Subcutaneous abdominal adipose tissue (tissue), 5 donors: ENCODE measurements at regions not wholly inside any gene's neighbourhood (a gene's known extent, or its start where the extent isn't known, plus 50 kb on each side); places are given as distances from the start of the nearest gene placed in this dataset.

Experiments used
- H3K27ac ChIP-seq: one replicate; pipeline ENCODE4 v1.7.0; 2013; ENCODE audit warnings: low read depth, mild to moderate bottlenecking, inconsistent platforms, low read length, moderate library complexity
- H3K27me3 ChIP-seq, 5 donors: one replicate each; pipeline ENCODE4 v1.7.0; 2013; ENCODE audit warnings: low read length in 5 of 5, inconsistent platforms in 1 of 5; ENCODE audit not compliant: control insufficient read depth in 5 of 5, insufficient read depth in 4 of 5
- H3K36me3 ChIP-seq, 5 donors: one replicate each; pipeline ENCODE4 v1.7.0; 2013; ENCODE audit warnings: low read length in 5 of 5; ENCODE audit not compliant: control insufficient read depth in 5 of 5, insufficient read depth in 5 of 5
- H3K4me1 ChIP-seq, 5 donors: one replicate each; pipeline ENCODE4 v1.7.0; 2013; ENCODE audit warnings: low read length in 5 of 5, mild to moderate bottlenecking in 3 of 5, moderate library complexity in 1 of 5; ENCODE audit not compliant: control insufficient read depth in 5 of 5, insufficient read depth in 5 of 5
- H3K4me3 ChIP-seq, 5 donors: one replicate each; pipeline ENCODE4 v1.7.0; 2013; ENCODE audit warnings: low read length in 5 of 5, low read depth in 1 of 5
- H3K9ac ChIP-seq, 5 donors: one replicate each; pipeline ENCODE4 v1.7.0; 2013; ENCODE audit warnings: low read length in 5 of 5, mild to moderate bottlenecking in 4 of 5, moderate library complexity in 3 of 5
- H3K9me3 ChIP-seq, 5 donors: one replicate each; pipeline ENCODE4 v1.7.0; 2013; ENCODE audit warnings: low read length in 5 of 5; ENCODE audit not compliant: control insufficient read depth in 5 of 5
- donor health status: healthy.
- donor health status: healthy.
- donor health status: healthy.
- donor health status: healthy.
- donor health status: healthy.

- Histone ChIP-seq H3K36me3 (no peaks in the 10 kb centered on the region), H3K27me3 (peaks cover 0 to 20% (median 6%) of the 10 kb centered on the region in 5 donors), H3K27ac (no peak overlapping the region), H3K9ac (no peak overlapping the region), H3K4me3 (no peak overlapping the region), H3K4me1 (peaks cover 0 to 30% (median 6%) of the 10 kb centered on the region in 5 donors), H3K9me3 (no peaks in the 10 kb centered on the region)
These were observed 144.2 kb downstream of the IRF8 start for GRCh38 chr16:86042996-86043725.

- Histone ChIP-seq H3K9ac (no peak overlapping the region), H3K4me1 (peaks cover 0 to 23% (median 3%) of the 10 kb centered on the region in 5 donors), H3K36me3 (no peaks in the 10 kb centered on the region), H3K4me3 (no peak overlapping the region), H3K27ac (no peak overlapping the region), H3K27me3 (peaks cover 0 to 24% (median 9%) of the 10 kb centered on the region in 5 donors), H3K9me3 (no peaks in the 10 kb centered on the region)
These were observed 145.3 kb downstream of the IRF8 start for GRCh38 chr16:86044241-86044671.

- Histone ChIP-seq H3K4me1 (peaks cover 0 to 23% (median 3%) of the 10 kb centered on the region in 5 donors), H3K36me3 (no peaks in the 10 kb centered on the region), H3K27me3 (peaks cover 0 to 27% (median 14%) of the 10 kb centered on the region in 5 donors), H3K9ac (no peak overlapping the region), H3K27ac (no peak overlapping the region), H3K4me3 (no peak overlapping the region), H3K9me3 (no peaks in the 10 kb centered on the region)
These were observed 146.1 kb downstream of the IRF8 start for GRCh38 chr16:86044881-86045590.

GRCh38 chr16:86045591-86045971, 146.6 kb downstream of the IRF8 start:
- Histone ChIP-seq H3K9me3 (no peaks in the 10 kb centered on the region), H3K27me3 (peaks cover 0 to 27% (median 16%) of the 10 kb centered on the region in 5 donors), H3K27ac (no peak overlapping the region), H3K4me1 (peaks cover 0 to 23% (median 3%) of the 10 kb centered on the region in 5 donors), H3K4me3 (no peak overlapping the region), H3K36me3 (no peaks in the 10 kb centered on the region), H3K9ac (no peak overlapping the region)

GRCh38 chr16:86046026-86046425, 147.1 kb downstream of the IRF8 start:
- no peaks in the 10 kb centered on the region for H3K9me3 ChIP-seq
- peaks cover 0 to 27% (median 16%) of the 10 kb centered on the region in 5 donors for H3K27me3 ChIP-seq
- H3K4me1 ChIP-seq = peaks cover 0 to 27% (median 7%) of the 10 kb centered on the region in 5 donors
- H3K27ac ChIP-seq = no peak overlapping the region
- no peaks in the 10 kb centered on the region for H3K36me3 ChIP-seq
- H3K4me3 ChIP-seq = no peak overlapping the region
- no peak overlapping the region for H3K9ac ChIP-seq

- Histone ChIP-seq H3K27ac (no peak overlapping the region), H3K4me1 (peaks cover 0 to 34% (median 13%) of the 10 kb centered on the region in 5 donors), H3K27me3 (peaks cover 0 to 33% (median 16%) of the 10 kb centered on the region in 5 donors), H3K9ac (no peak overlapping the region), H3K9me3 (no peaks in the 10 kb centered on the region), H3K36me3 (no peaks in the 10 kb centered on the region), H3K4me3 (no peak overlapping the region)
These were observed 147.8 kb downstream of the IRF8 start for GRCh38 chr16:86046667-86047270.

GRCh38 chr16:86048221-86048620, 149.3 kb downstream of the IRF8 start:
- Histone ChIP-seq H3K27ac (no peak overlapping the region), H3K4me1 (peaks cover 0 to 31% (median 14%) of the 10 kb centered on the region in 5 donors), H3K36me3 (no peaks in the 10 kb centered on the region), H3K9ac (no peak overlapping the region), H3K9me3 (no peaks in the 10 kb centered on the region), H3K4me3 (no peak overlapping the region), H3K27me3 (peaks cover 0 to 37% (median 18%) of the 10 kb centered on the region in 5 donors)

- Histone ChIP-seq H3K27ac (no peak overlapping the region), H3K27me3 (peaks cover 0 to 35% (median 18%) of the 10 kb centered on the region in 5 donors), H3K4me3 (no peak overlapping the region)
These were observed 150.1 kb downstream of the IRF8 start for GRCh38 chr16:86048882-86049585.

GRCh38 chr16:86049641-86050040, 150.7 kb downstream of the IRF8 start:
- Histone ChIP-seq H3K4me1 (peaks cover 0 to 17% (median 14%) of the 10 kb centered on the region in 5 donors), H3K9me3 (no peaks in the 10 kb centered on the region), H3K27ac (no peak overlapping the region), H3K36me3 (no peaks in the 10 kb centered on the region), H3K4me3 (no peak overlapping the region), H3K9ac (no peak overlapping the region), H3K27me3 (peaks cover 0 to 31% (median 18%) of the 10 kb centered on the region in 5 donors)

More at GRCh38 chr16:86048882-86049585, 150.1 kb downstream of the IRF8 start:
- Histone ChIP-seq H3K9ac (no peak overlapping the region), H3K36me3 (no peaks in the 10 kb centered on the region), H3K9me3 (no peaks in the 10 kb centered on the region), H3K4me1 (peaks cover 0 to 23% (median 14%) of the 10 kb centered on the region in 5 donors)
